ENCODE measurements at regions not wholly inside any gene's neighbourhood (a gene's known extent, or its start where the extent isn't known, plus 50 kb on each side); places are given as distances from the start of the nearest gene placed in this dataset.
A peak's percentile ranks its signal among the peaks of the same experiment; 100 is the strongest.

- Histone ChIP-seq H3K4me1 (ENCODE audit: control insufficient read depth, insufficient read depth, low read length) (no peaks in the 10 kb centered on the region), H3K27me3 (ENCODE audit: control insufficient read depth, insufficient read depth, low read length, poor library complexity, severe bottlenecking) (no peaks in the 10 kb centered on the region), H3K9me3 (ENCODE audit: control insufficient read depth, low read length) (no peaks in the 10 kb centered on the region), H3K4me3 (ENCODE audit: low read length) (no peak overlapping the region), H3K9ac (ENCODE audit: extremely low read depth, low read length, poor library complexity, severe bottlenecking) (no peak overlapping the region), H3K36me3 (ENCODE audit: control insufficient read depth, insufficient read depth, low read length) (no peaks in the 10 kb centered on the region), H3K27ac (ENCODE audit: low read depth, low read length) (no peak overlapping the region)
- no peaks in the 10 kb centered on the region for H3K9me3 Mint-ChIP-seq
- H3K27ac Mint-ChIP-seq: no peak overlapping the region
- no peak for DNase-seq
- peaks cover 5% of the 10 kb centered on the region for H3K27me3 Mint-ChIP-seq (ENCODE audit: insufficient read depth)
- H3K36me3 Mint-ChIP-seq (ENCODE audit: low read depth): no peaks in the 10 kb centered on the region
- peak; percentile 25 for TF ChIP-seq CTCF (conservative IDR thresholded peaks at IDR 0.05)
- peaks cover 5% of the 10 kb centered on the region for H3K4me1 Mint-ChIP-seq
- 90 to 91% methylated on average over 12 to 15 of the region's 15 CpGs for WGBS, 2 experiments (ENCODE audit: insufficient coverage in 1 of 2, insufficient read length in 1 of 2)
- no peak overlapping the region for H3K4me3 Mint-ChIP-seq
Measured at GRCh38 chr12:96130396-96131059, 63.6 kb upstream of the ELK3 start.

DNA sequence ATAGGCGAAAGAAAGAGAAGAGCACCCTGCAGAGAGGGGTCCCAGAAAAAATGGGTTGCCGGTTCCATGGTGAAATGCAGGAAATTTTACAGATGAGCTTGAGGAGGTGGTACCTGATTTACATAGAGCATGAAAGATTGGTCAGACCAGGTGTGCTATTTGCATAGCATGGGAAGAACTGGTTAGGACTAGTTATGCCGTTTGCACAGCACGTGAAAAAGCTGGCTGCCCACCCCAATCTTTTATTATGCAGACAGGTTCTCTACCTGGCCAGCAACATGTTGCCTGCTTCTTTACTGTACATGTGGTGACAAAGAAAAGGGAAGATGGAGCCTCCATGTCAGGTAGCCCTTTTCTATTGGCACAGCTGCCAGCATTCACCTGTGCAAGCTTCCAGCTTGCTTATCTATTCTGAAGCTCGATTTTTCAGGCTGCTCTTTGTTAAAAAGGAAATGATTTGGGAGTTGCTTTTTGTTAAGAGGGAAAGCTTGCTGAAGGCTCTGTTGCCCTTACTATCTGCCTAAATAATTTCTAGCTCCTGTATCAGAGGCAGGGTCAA, 62.9 kb upstream of the ELK3 start:
- Mint-ChIP-seq H3K36me3 (ENCODE audit: low read depth) (no peaks in the 10 kb centered on the region), H3K4me1 (peaks cover 5% of the 10 kb centered on the region), H3K27ac (no peak overlapping the region), H3K9me3 (no peaks in the 10 kb centered on the region), H3K4me3 (no peak overlapping the region), H3K27me3 (ENCODE audit: insufficient read depth) (peaks cover 5% of the 10 kb centered on the region)
- Histone ChIP-seq H3K27me3 (ENCODE audit: control insufficient read depth, insufficient read depth, low read length, poor library complexity, severe bottlenecking) (no peaks in the 10 kb centered on the region), H3K4me3 (ENCODE audit: low read length) (no peak overlapping the region), H3K9me3 (ENCODE audit: control insufficient read depth, low read length) (no peaks in the 10 kb centered on the region), H3K4me1 (ENCODE audit: control insufficient read depth, insufficient read depth, low read length) (no peaks in the 10 kb centered on the region), H3K9ac (ENCODE audit: extremely low read depth, low read length, poor library complexity, severe bottlenecking) (no peak overlapping the region), H3K36me3 (ENCODE audit: control insufficient read depth, insufficient read depth, low read length) (no peaks in the 10 kb centered on the region), H3K27ac (ENCODE audit: low read depth, low read length) (no peak overlapping the region)
- TF ChIP-seq CTCF (conservative IDR thresholded peaks at IDR 0.05): no peak
- 86 to 89% methylated on average over 3 to 5 of the region's 5 CpGs for WGBS, 2 experiments (ENCODE audit: insufficient coverage in 1 of 2, insufficient read length in 1 of 2)
- DNase-seq: no peak

GRCh38 chr12:96132819-96133218, 61.4 kb upstream of the ELK3 start:
- 89 to 100% methylated on average over 4 of the region's 4 CpGs for WGBS, 2 experiments (ENCODE audit: insufficient coverage in 1 of 2, insufficient read length in 1 of 2)
- peak; percentile 75 for TF ChIP-seq CTCF (conservative IDR thresholded peaks at IDR 0.05)
- H3K9ac ChIP-seq (ENCODE audit: extremely low read depth, low read length, poor library complexity, severe bottlenecking): no peak overlapping the region
- Mint-ChIP-seq H3K4me1 (peaks cover 5% of the 10 kb centered on the region), H3K4me3 (no peak overlapping the region), H3K36me3 (ENCODE audit: low read depth) (no peaks in the 10 kb centered on the region), H3K27me3 (ENCODE audit: insufficient read depth) (peaks cover 5% of the 10 kb centered on the region), H3K27ac (no peak overlapping the region), H3K9me3 (no peaks in the 10 kb centered on the region)
- H3K9me3 ChIP-seq (ENCODE audit: control insufficient read depth, low read length): no peaks in the 10 kb centered on the region
- no peaks in the 10 kb centered on the region for H3K36me3 ChIP-seq (ENCODE audit: control insufficient read depth, insufficient read depth, low read length)
- DNase-seq: peak; percentile 64
- H3K4me1 ChIP-seq (ENCODE audit: control insufficient read depth, insufficient read depth, low read length): no peaks in the 10 kb centered on the region
- H3K27ac ChIP-seq (ENCODE audit: low read depth, low read length): no peak overlapping the region
- no peaks in the 10 kb centered on the region for H3K27me3 ChIP-seq (ENCODE audit: control insufficient read depth, insufficient read depth, low read length, poor library complexity, severe bottlenecking)
- H3K4me3 ChIP-seq (ENCODE audit: low read length): no peak overlapping the region

Data from endodermal cell (in vitro differentiated cells).